ENCODE measurements at regions not wholly inside any gene's neighbourhood (a gene's known extent, or its start where the extent isn't known, plus 50 kb on each side); places are given as distances from the start of the nearest gene placed in this dataset.

GRCh38 chr4:184537269-184538022, 63.1 kb upstream of the IRF2 start (continued):
- TF ChIP-seq SAP30 (IDR thresholded peaks at IDR 0.05; ENCODE audit: insufficient read depth, insufficient replicate concordance, low read length) (no peak), TCF12 (IDR thresholded peaks at IDR 0.05; ENCODE audit: low read depth, low read length) (no peak), SUZ12 (IDR thresholded peaks at IDR 0.05; ENCODE audit: low read length) (no peak), BACH1 (IDR thresholded peaks at IDR 0.05; ENCODE audit: low read length) (no peak), KDM4A (IDR thresholded peaks at IDR 0.05; ENCODE audit: low read depth, low read length, severe bottlenecking) (no peak), CBX5 (IDR thresholded peaks at IDR 0.05; ENCODE audit: low read depth, low read length) (no peak), YY1 (IDR thresholded peaks at IDR 0.05; ENCODE audit: low read depth, low read length) (no peak), MAX (IDR thresholded peaks at IDR 0.05) (no peak), POLR2AphosphoS5 (IDR thresholded peaks at IDR 0.05; ENCODE audit: low read depth, low read length) (peak; percentile 61), CEBPB (IDR thresholded peaks at IDR 0.05; ENCODE audit: low read depth, low read length) (no peak), TBP (IDR thresholded peaks at IDR 0.05; ENCODE audit: low read depth, low read length) (peak; percentile 31; the same call in 1 of the 2 replicates), ATF3 (IDR thresholded peaks at IDR 0.05; ENCODE audit: insufficient read depth, low read depth, low read length) (no peak), TEAD4 (IDR thresholded peaks at IDR 0.05; ENCODE audit: low read depth, low read length) (no peak), CHD1 (IDR thresholded peaks at IDR 0.05; ENCODE audit: low read depth, low read length) (no peak), TAF7 (optimal IDR thresholded peaks at IDR 0.05; ENCODE audit: borderline replicate concordance, low read depth, low read length) (no peak), JUN (IDR thresholded peaks at IDR 0.05; ENCODE audit: low read depth, low read length) (no peak), KDM5A (IDR thresholded peaks at IDR 0.05; ENCODE audit: low read length) (no peak), BCL11A (IDR thresholded peaks at IDR 0.05; ENCODE audit: low read depth in 2 of 2, low read length in 2 of 2) (no peak), HDAC6 (IDR thresholded peaks at IDR 0.05; ENCODE audit: low read depth, low read length) (no peak), FOSL1 (IDR thresholded peaks at IDR 0.05; ENCODE audit: insufficient read depth, low read depth, low read length) (no peak), NANOG (IDR thresholded peaks at IDR 0.05; ENCODE audit: insufficient read depth, low read depth, low read length, poor library complexity, severe bottlenecking) (no peak), ATF2 (IDR thresholded peaks at IDR 0.05; ENCODE audit: low read length) (no peak), SIX5 (IDR thresholded peaks at IDR 0.05; ENCODE audit: low read depth, low read length) (peak; percentile 67), JUND (IDR thresholded peaks at IDR 0.05; ENCODE audit: low read length) (no peak)
